IPS DF 4.7 (cell line): ENCODE measurements at regions not wholly inside any gene's neighbourhood (a gene's known extent, or its start where the extent isn't known, plus 50 kb on each side); places are given as distances from the start of the nearest gene placed in this dataset.

Experiments
- DNase-seq: peaks from one replicate; pipeline ENCODE4 v3.0.0-alpha.2; 2013; ENCODE audit warnings: low spot score; ENCODE audit errors: extremely low read depth

- DNase-seq = no peak
These were observed 451.3 kb upstream of the KLF4 start for GRCh38 chr9:107940616-107941595.

DNA sequence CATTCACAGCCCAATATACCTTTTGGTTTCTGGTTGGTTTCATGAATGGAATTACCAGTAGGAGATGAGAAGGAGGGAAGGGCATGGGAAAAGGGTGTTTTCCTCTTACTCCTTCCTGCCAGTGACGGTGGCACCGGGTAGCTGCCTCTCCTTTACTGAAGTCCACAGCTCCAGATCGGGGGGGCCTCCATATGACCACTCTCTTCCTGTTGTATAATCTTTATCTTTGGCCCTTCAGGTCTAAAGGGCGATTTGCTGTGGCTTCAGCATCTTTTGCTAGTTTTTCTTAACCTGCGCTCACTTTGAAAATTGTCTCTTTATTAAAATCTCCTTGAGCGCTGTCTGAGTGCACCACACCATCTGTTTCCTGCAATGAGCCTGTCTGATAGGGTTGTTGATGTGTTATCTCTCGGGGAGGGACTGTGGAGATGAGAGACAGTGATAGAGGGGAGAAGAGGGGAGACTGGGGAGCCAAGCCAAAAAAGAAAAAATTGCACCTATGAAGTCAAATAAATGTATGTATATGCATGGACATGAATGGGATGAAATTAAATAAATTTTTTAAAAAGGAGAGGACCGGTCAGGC is 449.3 kb upstream of the KLF4 start:
- DNase-seq = no peak

- no peak for DNase-seq
These were observed 446.4 kb upstream of the KLF4 start for GRCh38 chr9:107935931-107936330.

- no peak for DNase-seq
These were observed 443.9 kb upstream of the KLF4 start for GRCh38 chr9:107933516-107933915.

DNA sequence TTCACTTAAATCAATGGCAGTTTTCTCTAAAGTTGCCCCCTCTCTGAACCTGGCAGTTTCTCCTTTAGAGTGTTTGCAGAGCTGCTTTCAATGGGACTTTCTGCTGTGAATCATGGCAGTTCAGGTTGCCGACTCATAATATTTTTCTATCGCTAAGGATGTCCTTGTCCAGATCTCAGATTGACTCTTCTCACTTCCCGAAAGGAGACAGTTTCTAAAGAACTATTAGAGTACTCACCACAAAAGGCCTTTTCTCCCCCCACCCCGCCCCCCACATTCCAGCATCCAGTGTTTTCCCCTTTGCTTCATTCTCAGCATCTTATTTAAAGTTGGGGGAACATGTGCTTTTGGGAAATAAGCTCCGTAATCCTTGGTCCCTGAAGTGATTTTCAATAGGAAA is 443.5 kb upstream of the KLF4 start:
- DNase-seq = no peak

GRCh38 chr9:107932601-107933000 is 443.0 kb upstream of the KLF4 start:
- no peak for DNase-seq

DNA sequence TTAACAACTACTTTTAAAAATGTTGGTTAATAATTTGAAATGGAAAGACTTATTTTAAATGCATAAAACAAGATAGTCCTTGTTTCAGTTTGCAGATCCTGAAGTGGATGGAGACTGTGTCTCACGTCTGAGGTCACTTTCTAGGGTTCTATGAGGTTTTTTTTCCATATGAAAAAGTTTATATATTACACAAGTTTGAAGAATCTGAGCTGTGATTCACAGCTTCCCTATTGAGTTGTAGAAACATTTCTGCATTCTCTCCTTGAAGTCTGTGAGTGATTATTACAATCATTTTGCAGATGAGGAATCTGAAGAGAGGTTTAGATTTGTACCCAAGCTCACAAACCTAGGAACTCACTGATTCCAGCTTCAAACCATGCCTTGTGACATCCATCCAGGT is 442.5 kb upstream of the KLF4 start:
- DNase-seq = no peak

- no peak for DNase-seq
These were observed 441.6 kb upstream of the KLF4 start for GRCh38 chr9:107931071-107931715.

DNA sequence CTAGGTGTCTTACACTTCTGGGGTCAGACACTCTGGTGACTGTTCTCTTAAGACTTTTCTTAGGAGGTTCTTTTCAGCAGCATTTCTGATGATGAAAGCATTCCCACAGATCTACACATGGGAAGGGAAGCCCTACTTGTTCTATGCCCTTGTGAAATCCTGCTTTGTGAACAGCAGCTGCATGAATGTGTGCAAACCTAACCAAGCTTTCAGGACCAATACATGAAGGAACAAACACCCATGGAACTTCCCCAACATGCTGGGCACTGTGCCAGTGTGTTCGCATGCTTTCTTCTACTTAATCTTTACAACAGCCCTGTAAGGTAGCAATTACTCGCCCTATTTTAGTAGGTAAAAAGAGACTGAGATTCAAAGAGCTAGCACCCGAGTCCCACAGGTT is 439.9 kb upstream of the KLF4 start:
- no peak for DNase-seq

DNA sequence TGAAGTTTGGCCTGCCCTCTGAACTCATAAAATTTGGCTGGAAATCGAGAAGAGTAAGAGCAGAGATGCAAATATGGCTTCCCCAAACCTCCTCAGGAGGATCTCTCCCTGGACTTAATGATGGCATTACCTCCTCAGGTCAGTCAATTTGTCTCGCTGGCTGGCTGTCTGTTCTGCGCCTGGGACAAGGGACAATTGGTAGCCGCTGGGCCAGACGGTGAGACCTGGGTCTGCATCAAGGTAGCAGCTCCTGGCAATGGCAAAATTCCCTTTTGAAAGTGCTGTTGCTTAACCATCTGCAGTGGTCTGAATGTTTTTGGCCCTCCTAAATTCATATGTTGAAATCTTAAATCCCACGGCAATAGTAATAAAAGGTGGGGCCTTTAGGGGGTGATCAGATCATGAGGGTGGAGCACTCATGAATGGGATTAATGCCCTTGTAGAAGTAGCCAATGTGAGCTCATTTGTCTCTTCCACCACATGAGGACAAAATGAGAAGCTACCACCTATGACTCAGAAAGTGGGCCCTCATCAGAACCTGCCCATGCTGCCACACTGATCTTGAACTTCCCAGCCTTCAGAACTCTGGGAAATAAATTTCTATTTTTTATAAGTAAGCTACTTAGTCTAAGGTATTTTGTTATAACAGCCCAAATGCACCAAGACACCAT is 439.3 kb upstream of the KLF4 start:
- DNase-seq = no peak

DNA sequence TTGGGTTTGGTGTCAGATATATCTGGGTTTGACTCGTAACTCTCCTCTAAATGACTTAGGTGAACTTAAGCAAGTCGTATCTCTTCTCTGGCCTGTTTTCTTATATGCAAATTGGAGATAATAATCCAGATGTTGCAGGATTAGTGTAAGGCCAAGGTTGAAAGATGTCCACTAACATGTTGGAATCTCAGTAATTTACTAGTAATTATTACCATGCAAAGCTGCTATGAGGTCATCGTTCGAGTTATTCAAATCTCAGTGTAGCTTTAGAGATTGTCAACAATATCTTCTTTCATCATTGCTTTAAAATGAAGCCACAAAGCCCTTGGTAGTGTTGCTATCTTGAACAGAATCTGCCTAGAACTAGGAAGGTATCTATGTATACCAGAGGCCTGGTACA is 437.7 kb upstream of the KLF4 start:
- no peak for DNase-seq

DNA sequence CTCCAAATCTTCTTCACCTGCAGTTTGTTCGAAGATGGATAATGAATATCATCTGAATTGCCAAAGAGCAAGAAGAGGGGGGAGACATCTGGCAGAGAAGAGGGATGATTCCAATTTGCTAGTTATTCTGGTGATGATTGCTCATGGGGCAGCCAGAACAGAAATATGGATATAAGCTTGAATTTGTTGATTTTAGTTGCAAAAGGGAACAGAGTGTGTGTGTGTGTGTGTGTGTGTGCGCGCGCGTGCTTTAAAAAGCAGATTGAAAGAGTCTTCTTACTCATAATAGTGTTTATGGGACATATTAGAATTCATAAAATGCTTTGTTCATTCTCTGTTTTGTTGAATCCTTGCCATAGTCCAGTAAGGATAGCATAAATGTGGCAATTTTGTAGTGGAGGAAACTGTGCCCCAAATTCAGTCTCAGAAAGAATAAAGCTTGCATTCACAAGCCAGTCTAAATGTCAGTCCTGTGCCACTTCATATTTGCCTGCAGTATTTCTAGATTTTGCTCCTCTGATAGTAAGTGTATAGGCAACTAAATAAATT is 436.3 kb upstream of the KLF4 start:
- no peak for DNase-seq

DNA sequence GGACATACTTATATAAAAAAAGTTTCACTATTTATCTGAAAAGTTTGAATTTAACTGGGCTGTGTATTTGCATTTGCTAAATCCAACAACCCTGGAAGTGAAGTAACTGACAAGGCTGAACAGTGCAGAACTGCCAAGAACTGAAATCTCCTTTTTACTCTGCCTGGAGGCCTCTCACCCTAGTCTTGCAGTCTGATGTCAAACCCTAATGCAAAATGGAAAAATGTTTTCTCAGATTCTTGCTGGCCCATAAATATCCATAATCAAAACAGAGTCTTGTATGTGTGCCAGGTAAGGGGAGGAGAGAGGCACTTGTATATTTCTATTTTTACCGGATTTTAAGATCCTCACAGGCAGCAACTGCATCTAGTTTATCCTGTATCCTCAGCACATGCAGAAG is 432.7 kb upstream of the KLF4 start:
- no peak for DNase-seq

- no peak for DNase-seq
These were observed 429.7 kb upstream of the KLF4 start for GRCh38 chr9:107919263-107919662.

- DNase-seq = no peak
These were observed 429.2 kb upstream of the KLF4 start for GRCh38 chr9:107918749-107919148.

DNA sequence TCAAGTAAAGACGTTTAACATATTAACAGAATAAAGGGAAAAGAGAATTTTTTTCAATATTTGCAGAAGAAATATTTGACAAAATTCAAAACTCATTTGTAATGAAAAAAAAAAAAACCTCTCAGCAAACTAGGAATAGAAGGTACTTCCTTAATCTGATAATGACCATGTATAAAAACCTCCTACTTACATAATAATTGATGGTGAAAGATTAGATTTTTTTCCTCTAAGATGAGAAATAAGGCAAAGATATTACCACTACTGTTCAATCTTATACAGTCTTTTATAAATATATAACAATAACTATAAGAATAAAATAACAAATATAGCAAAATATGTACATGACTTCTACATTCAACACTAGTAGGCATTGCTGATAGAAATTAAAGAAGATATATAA is 424.6 kb upstream of the KLF4 start:
- DNase-seq = no peak

DNA sequence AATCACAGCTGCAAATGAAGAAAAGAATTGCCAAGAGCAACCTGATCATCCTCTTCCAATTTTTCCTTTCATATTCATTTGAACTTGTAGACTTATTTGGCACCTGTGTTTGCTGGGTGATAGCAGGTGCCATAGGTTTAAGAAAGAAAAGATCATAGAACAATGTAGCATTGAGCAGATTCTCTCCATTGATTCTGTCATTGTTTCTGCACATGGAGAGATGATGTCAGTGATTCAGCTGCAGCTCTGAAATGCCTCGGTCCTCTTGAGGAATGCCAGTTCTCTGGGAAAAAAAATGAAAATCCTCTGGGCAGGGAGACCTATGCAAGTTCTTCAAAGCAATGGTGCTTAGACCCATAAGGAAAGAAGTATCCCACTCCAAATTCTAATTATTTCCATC is 418.1 kb upstream of the KLF4 start:
- DNase-seq = no peak

DNA sequence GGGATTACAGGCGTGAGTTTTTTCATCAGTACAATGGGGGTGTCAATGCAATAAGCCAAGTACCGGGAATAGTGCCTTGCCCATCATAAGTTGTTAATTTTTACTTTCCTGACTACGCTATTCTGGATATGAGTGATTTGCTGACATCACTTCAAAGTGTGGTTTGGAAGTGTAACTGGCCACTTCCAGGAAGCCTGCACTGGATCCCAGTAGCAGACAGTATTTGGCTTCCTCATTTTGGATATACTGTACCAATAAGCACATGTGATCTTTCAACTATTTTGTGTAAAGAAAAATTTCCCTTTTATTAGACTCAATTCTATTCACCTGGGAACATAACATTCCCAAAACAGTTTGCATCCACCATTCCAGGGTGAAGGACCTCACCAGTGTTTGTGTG is 417.7 kb upstream of the KLF4 start:
- DNase-seq = no peak

GRCh38 chr9:107906074-107906473 is 416.5 kb upstream of the KLF4 start:
- no peak for DNase-seq

DNA sequence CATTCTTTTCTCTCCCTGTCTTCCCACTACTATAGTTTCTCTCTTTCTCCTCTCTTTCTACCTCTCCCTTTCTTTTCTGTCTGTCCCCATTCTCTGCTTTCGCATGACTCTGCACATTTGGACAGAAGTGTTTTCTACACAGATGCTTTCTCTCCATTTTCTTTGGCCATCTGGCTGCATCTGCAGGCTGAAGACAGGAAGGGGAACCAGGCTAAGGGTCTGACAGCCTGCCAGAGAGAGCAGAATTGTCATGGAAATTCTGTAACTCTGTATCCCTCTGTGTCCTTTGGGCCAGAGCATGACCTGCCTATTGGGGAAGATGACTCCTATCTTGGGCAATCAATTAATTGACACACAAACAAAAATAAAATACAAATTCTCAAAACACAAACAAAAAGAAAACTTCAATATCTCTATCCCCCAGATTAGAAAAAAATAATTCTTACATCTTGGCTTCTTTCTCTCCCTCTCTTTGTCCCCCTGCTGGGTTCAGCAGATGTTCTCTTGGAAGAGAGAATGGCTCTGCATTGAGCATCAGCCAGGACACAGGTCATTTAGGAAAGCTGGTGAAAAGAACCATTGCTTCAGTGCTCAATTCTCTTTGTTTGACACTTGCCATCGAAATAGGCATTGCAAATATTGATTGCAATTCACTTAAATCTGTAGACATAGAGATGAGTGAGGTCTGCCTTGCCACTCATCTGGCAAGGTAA is 415.9 kb upstream of the KLF4 start:
- no peak for DNase-seq

- no peak for DNase-seq
These were observed 410.4 kb upstream of the KLF4 start for GRCh38 chr9:107899961-107900330.
